ENCODE measurements at regions not wholly inside any gene's neighbourhood (a gene's known extent, or its start where the extent isn't known, plus 50 kb on each side); places are given as distances from the start of the nearest gene placed in this dataset.
"Not testable (repeated sequence)": the region's sequence is repeated elsewhere in the genome, so short reads cannot be mapped to it uniquely, and the experiment has no call there.

DNA sequence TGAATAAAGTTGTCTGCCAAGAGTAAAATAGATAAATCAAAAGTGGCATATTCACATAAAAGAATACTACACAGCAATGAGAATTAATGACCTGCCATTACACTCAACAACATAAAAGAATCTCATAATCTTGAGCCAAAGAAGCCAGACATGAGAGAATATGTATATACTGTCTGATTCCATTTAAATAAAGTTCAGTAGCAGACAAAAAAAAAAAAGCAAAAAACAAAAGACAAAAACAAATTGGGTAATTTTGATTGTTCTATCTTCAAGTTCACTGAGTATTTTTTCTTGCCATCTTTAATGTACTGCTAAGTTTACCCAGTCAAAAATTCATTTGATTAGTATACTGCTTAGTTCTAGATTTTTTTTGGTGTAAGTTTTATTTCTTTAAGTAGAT is 87.9 kb upstream of the TRPC7 start:
- DNase-seq (ENCODE audit: low read depth) = no peak
- no peak overlapping the region for H3K4me3 ChIP-seq (ENCODE audit: low read depth, low read length)
- TF ChIP-seq, protein P1, sequence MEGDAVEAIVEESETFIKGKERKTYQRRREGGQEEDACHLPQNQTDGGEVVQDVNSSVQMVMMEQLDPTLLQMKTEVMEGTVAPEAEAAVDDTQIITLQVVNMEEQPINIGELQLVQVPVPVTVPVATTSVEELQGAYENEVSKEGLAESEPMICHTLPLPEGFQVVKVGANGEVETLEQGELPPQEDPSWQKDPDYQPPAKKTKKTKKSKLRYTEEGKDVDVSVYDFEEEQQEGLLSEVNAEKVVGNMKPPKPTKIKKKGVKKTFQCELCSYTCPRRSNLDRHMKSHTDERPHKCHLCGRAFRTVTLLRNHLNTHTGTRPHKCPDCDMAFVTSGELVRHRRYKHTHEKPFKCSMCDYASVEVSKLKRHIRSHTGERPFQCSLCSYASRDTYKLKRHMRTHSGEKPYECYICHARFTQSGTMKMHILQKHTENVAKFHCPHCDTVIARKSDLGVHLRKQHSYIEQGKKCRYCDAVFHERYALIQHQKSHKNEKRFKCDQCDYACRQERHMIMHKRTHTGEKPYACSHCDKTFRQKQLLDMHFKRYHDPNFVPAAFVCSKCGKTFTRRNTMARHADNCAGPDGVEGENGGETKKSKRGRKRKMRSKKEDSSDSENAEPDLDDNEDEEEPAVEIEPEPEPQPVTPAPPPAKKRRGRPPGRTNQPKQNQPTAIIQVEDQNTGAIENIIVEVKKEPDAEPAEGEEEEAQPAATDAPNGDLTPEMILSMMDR (IDR thresholded peaks at IDR 0.05; ENCODE audit: insufficient read depth, low read length, poor library complexity, severe bottlenecking) = no peak
- H3K27me3 ChIP-seq (ENCODE audit: control insufficient read depth, insufficient read depth, low read length) = no peaks in the 10 kb centered on the region
- no peaks in the 10 kb centered on the region for H3K36me3 ChIP-seq (ENCODE audit: control insufficient read depth, insufficient read depth, low read length)

- H3K4me3 ChIP-seq (ENCODE audit: low read depth, low read length); DNase-seq (ENCODE audit: low read depth); H3K36me3 ChIP-seq (ENCODE audit: control insufficient read depth, insufficient read depth, low read length); H3K27me3 ChIP-seq (ENCODE audit: control insufficient read depth, insufficient read depth, low read length): not testable (repeated sequence)
These were observed 82.2 kb upstream of the TRPC7 start for GRCh38 chr5:136447576-136447975.

- no peaks in the 10 kb centered on the region for H3K36me3 ChIP-seq (ENCODE audit: control insufficient read depth, insufficient read depth, low read length)
- H3K4me3 ChIP-seq (ENCODE audit: low read depth, low read length) = no peak overlapping the region
- DNase-seq (ENCODE audit: low read depth) = no peak
- TF ChIP-seq, protein P1 (IDR thresholded peaks at IDR 0.05; ENCODE audit: insufficient read depth, low read length, poor library complexity, severe bottlenecking) = no peak
- H3K27me3 ChIP-seq (ENCODE audit: control insufficient read depth, insufficient read depth, low read length) = no peaks in the 10 kb centered on the region
These were observed 81.2 kb upstream of the TRPC7 start for GRCh38 chr5:136446565-136446964.

- not testable (repeated sequence) for H3K4me3 ChIP-seq (ENCODE audit: low read depth, low read length); H3K27me3 ChIP-seq (ENCODE audit: control insufficient read depth, insufficient read depth, low read length); H3K36me3 ChIP-seq (ENCODE audit: control insufficient read depth, insufficient read depth, low read length); DNase-seq (ENCODE audit: low read depth)
These were observed 78.8 kb upstream of the TRPC7 start for GRCh38 chr5:136444099-136444498.

DNA sequence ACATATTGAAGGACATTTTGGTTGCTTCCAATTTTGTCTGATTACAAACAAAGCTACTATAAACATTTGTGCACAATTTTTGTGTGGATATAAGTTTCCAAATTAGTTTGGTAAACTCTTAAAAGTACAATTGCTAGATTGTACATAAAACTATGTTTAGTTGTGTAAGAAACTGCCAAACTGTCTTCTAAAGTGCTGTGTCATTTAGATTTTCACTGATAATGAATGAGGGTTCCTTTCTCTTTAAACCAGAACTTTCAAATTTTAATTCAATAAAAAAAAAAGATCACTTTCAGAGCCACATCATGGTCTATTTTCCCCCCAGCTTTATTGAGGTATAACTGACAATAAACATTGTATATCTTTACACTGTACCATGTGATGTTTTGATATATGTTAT is 74.0 kb upstream of the TRPC7 start:
- no peaks in the 10 kb centered on the region for H3K36me3 ChIP-seq (ENCODE audit: control insufficient read depth, insufficient read depth, low read length)
- TF ChIP-seq, protein P1 (IDR thresholded peaks at IDR 0.05; ENCODE audit: insufficient read depth, low read length, poor library complexity, severe bottlenecking) = no peak
- H3K27me3 ChIP-seq (ENCODE audit: control insufficient read depth, insufficient read depth, low read length) = no peaks in the 10 kb centered on the region
- no peak overlapping the region for H3K4me3 ChIP-seq (ENCODE audit: low read depth, low read length)
- no peak for DNase-seq (ENCODE audit: low read depth)

DNA sequence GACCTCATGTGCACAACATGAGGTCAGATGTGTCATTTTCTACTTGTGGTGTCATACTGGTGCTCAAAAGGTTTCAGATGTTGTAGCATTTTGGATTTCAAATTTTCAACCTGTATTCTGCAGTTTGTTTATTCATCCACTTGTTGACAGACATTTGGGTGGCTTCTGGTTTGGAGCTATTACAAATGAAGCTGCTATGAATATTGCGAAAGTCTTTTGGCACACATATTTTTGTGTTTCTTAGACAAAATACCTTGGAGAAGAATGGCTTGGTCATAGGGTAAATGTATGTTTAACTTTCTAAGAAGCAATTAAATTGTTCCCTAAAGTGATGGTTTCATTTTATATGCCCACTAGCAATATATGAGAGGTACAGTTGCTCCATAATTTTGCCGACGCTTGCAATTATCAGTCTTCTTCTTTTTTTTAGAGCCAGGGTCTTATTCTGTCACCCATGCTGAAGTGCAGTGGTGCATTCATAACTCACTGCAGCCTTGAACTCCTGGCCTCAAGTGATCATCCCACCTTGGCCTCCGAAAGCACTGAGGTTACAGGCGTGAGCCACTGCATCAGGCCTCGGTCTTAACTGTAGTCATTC is 70.7 kb upstream of the TRPC7 start:
- no peak overlapping the region for H3K4me3 ChIP-seq (ENCODE audit: low read depth, low read length)
- TF ChIP-seq, protein P1 (IDR thresholded peaks at IDR 0.05; ENCODE audit: insufficient read depth, low read length, poor library complexity, severe bottlenecking) = no peak
- no peaks in the 10 kb centered on the region for H3K27me3 ChIP-seq (ENCODE audit: control insufficient read depth, insufficient read depth, low read length)
- H3K36me3 ChIP-seq (ENCODE audit: control insufficient read depth, insufficient read depth, low read length) = no peaks in the 10 kb centered on the region
- no peak for DNase-seq (ENCODE audit: low read depth)

DNA sequence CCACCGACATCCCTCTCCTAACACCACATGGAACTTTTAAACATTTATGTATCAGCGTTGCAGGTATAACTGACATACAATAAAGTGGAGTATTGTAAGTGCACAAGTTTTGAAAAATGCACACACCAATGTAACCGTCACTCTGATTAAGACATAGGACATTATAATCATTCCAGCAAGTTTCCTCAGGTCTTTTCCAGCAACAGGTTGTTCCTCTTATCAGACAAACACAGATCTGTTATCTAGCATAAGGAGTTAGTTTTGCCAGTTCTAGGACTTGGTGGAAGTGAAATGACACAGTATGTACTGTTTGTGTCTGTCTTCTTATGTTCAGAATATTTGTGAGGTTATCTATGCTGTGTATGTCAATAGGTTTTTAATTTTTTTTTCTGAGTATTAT is 69.5 kb upstream of the TRPC7 start:
- DNase-seq (ENCODE audit: low read depth) = no peak
- Histone ChIP-seq H3K36me3 (ENCODE audit: control insufficient read depth, insufficient read depth, low read length) (no peaks in the 10 kb centered on the region), H3K27me3 (ENCODE audit: control insufficient read depth, insufficient read depth, low read length) (no peaks in the 10 kb centered on the region), H3K4me3 (ENCODE audit: low read depth, low read length) (no peak overlapping the region)
- TF ChIP-seq, protein P1 (IDR thresholded peaks at IDR 0.05; ENCODE audit: insufficient read depth, low read length, poor library complexity, severe bottlenecking) = no peak
